OCI-LY1 (cell line): ENCODE measurements at regions not wholly inside any gene's neighbourhood (a gene's known extent, or its start where the extent isn't known, plus 50 kb on each side); places are given as distances from the start of the nearest gene placed in this dataset.

Source experiments
- EZH2 ChIP-seq: fragments of 200-600 bp; sonication (generic), shearing (Covaris generic); IDR thresholded peaks from 2 replicates; pipeline ENCODE4 v1.8.0; 2017; ENCODE audit warnings: borderline replicate concordance, mixed run types, mild to moderate bottlenecking, antibody characterized with exemption, low read length, moderate library complexity, mixed read lengths
- TF ChIP-seq, protein P1 (sequence below): fragments of 200-600 bp; sonication (generic), shearing (Covaris generic); IDR thresholded peaks from 2 replicates; pipeline ENCODE4 v1.5.1; 2017; ENCODE audit warnings: mild to moderate bottlenecking, antibody characterized with exemption, low read length, moderate library complexity, mixed read lengths

DNA sequence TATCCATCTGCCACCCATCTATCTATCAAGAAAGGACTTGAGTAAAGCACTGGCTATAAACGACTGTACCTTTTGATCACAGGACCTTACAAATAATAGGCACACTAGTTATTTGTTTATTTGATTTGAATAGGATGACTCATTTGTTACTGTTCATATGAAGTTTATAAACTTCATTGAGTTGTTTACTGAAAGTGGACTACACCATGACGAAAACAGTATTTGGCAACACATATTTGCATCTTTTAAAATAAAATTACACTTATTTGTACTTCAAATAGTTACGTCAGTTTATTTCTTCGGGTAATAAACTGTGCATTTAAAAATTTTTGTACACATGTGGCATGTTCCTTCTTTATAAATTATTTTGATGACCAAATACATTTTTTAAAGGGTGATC is 133.0 kb downstream of the OGFRL1 start:
- TF ChIP-seq, protein P1, sequence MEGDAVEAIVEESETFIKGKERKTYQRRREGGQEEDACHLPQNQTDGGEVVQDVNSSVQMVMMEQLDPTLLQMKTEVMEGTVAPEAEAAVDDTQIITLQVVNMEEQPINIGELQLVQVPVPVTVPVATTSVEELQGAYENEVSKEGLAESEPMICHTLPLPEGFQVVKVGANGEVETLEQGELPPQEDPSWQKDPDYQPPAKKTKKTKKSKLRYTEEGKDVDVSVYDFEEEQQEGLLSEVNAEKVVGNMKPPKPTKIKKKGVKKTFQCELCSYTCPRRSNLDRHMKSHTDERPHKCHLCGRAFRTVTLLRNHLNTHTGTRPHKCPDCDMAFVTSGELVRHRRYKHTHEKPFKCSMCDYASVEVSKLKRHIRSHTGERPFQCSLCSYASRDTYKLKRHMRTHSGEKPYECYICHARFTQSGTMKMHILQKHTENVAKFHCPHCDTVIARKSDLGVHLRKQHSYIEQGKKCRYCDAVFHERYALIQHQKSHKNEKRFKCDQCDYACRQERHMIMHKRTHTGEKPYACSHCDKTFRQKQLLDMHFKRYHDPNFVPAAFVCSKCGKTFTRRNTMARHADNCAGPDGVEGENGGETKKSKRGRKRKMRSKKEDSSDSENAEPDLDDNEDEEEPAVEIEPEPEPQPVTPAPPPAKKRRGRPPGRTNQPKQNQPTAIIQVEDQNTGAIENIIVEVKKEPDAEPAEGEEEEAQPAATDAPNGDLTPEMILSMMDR, result no peak
- no peak for TF ChIP-seq EZH2
